Heart left ventricle (tissue), 16 donors: ENCODE measurements at regions not wholly inside any gene's neighbourhood (a gene's known extent, or its start where the extent isn't known, plus 50 kb on each side); places are given as distances from the start of the nearest gene placed in this dataset.

Experiments
- ATAC-seq, 4 donors: fragments of 200-7000 bp; cut with Tn5 transposase; one replicate each; pipeline ENCODE4 v1.9.1; 2020 to 2022; ENCODE audit warnings: moderate library complexity in 4 of 4, mild to moderate bottlenecking in 3 of 4, moderate number of reproducible peaks in 1 of 4
- DNase-seq, 5 donors: peaks; one replicate each; pipeline ENCODE4 v3.0.0-alpha.2; 2020
- H3K27ac ChIP-seq, 12 donors: fragments of 200-600 bp; sonication (generic) in 4 of 12; one replicate each; pipeline versions ENCODE4 v1.5.0 to v1.8.0; 2016 to 2022; ENCODE audit warnings: mild to moderate bottlenecking in 2 of 12
- H3K27me3 ChIP-seq, 9 donors: fragments of 200-600 bp; sonication (generic) in 2 of 9; one replicate each; pipeline versions ENCODE4 v1.5.1 to v1.8.0; 2016 to 2022; ENCODE audit warnings: mild to moderate bottlenecking in 3 of 9
- H3K36me3 ChIP-seq, 9 donors: fragments of 200-600 bp; sonication (generic) in 2 of 9; one replicate each; pipeline versions ENCODE4 v1.5.0 to v1.8.0; 2018 to 2022; ENCODE audit warnings: mild to moderate bottlenecking in 2 of 9
- H3K4me1 ChIP-seq, 12 donors: fragments of 200-600 bp; sonication (generic) in 4 of 12; one replicate each; pipeline versions ENCODE4 v1.5.0 to v1.8.0; 2016 to 2022; ENCODE audit warnings: mild to moderate bottlenecking in 3 of 12
- H3K4me3 ChIP-seq, 12 donors: fragments of 200-600 bp; sonication (generic) in 4 of 12; one replicate each; pipeline versions ENCODE4 v1.5.0 to v1.8.0; 2017 to 2022; ENCODE audit warnings: mild to moderate bottlenecking in 9 of 12, moderate library complexity in 4 of 12
- H3K9me3 ChIP-seq, 12 donors: fragments of 200-600 bp; sonication (generic) in 4 of 12; one replicate each; pipeline versions ENCODE4 v1.5.0 to v1.8.0; 2016 to 2022; ENCODE audit warnings: mild to moderate bottlenecking in 1 of 12
- CTCF ChIP-seq, 12 donors: fragments of 200-600 bp; sonication (generic) in 4 of 12; IDR thresholded peaks; one replicate each; pipeline versions ENCODE4 v1.5.0 to v1.8.0; 2018 to 2022; ENCODE audit warnings: antibody characterized with exemption in 12 of 12, mild to moderate bottlenecking in 5 of 12
- POLR2A ChIP-seq, 2 donors: fragments of 450-650 bp; IDR thresholded peaks; one replicate each; pipeline ENCODE4 v1.6.1; 2017; ENCODE audit warnings: antibody characterized with exemption in 2 of 2, mild to moderate bottlenecking in 2 of 2, moderate library complexity in 2 of 2
- WGBS, 4 donors: extraction: QIAGEN DNeasy Blood & Tissue Kit in 2 of 4; methylation state at CpG; one replicate each; pipeline versions ENCODE4 v1.1.5 to v1.1.7; 2013 to 2018; 5-methylcytosine and 5-hydroxymethylcytosine counted together
- intact Hi-C, 10 donors: fragments of 100-400 bp; cut with DNase I; formaldehyde crosslinking; loops; one replicate each; pipeline versions ENCODE4 v1.11.1 to v1.14.2; 2022
- donor health status: ischemic (EF 13 %, LVEDD 7.1; RV severe dilation, severe dysfunction).
- donor health status: healthy with polysubstance abuse.
- donor health status: DM: no; HTN: yes; CAD: no.
- donor health status: DM: no; HTN: no; CAD: no.
- donor health status: ischemic (EF 25% LVEDD 6.9; RV normal size, moderate dysfunction).
- donor health status: ischemic (EF 25% LVEDD 5.7; RV mildly dilated, moderate dysfunction).
- donor health status: healthy.
- donor health status: DM: yes; HTN: yes; CAD: no.
- donor health status: ischemic (EF 35%, LVEDD 5.7; RV mildly dilated, moderate dysfunction).
- donor health status: nonischemic (EF 11% LVEDD 7.7; RV severe dilation, severe dysfunction).
- donor health status: DM: yes; HTN: yes; CAD: no.
- donor health status: PGD.
- donor health status: ischemic (EF 29% LVEDD 5.4; RV normal size, mild dysfunction).
- donor health status: nonischemic (EF 23%, LVEDD 6.1; RV moderate dilation, normal function).

GRCh38 chr7:41107330-41107937 lies 595.5 kb downstream of the INHBA start:
- Histone ChIP-seq H3K27ac (no peak overlapping the region), H3K36me3 (no peaks in the 10 kb centered on the region), H3K4me3 (no peak overlapping the region), H3K4me1 (no peaks in the 10 kb centered on the region), H3K9me3 (peaks cover 0 to 4% (median 0%) of the 10 kb centered on the region in 12 donors), H3K27me3 (no peaks in the 10 kb centered on the region)
- DNase-seq (no peak), ATAC-seq (no peak)
- intact Hi-C loops: no loop called here
- 76 to 81% (median 79%) methylated on average over 8 of the region's 8 CpGs for WGBS, 4 donors
- no peak for TF ChIP-seq POLR2A (IDR thresholded peaks at IDR 0.05)
- no peak for TF ChIP-seq CTCF (IDR thresholded peaks at IDR 0.05)

DNA sequence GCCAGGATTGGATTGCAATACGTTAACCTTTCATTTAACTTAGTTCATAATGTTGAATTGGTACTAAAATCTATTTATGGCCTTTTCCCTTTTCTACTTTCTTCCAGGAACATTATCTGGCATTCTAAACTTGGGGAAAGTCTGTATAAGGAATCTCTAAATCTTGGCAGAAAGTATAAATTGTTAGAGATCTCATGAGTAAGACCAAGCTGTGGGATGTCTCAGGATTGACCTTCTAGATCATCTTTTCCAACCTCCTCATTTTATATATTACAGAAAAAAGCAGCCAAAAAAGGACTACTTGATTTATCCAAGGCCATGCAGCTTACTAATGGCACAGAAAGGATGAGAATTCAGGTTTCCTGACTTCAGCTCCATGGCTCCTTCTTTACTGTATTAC lies 598.3 kb downstream of the INHBA start:
- intact Hi-C loops: no loop called here
- H3K4me3 ChIP-seq: no peak overlapping the region
- ATAC-seq: no peak
- DNase-seq: no peak
- peaks cover 0 to 7% (median 0%) of the 10 kb centered on the region in 12 donors for H3K9me3 ChIP-seq
- no peak for TF ChIP-seq POLR2A (IDR thresholded peaks at IDR 0.05)
- no peak for TF ChIP-seq CTCF (IDR thresholded peaks at IDR 0.05)
- 59 to 80% (median 72%) methylated on average over 1 of the region's 1 CpG for WGBS, 4 donors
- no peak overlapping the region for H3K27ac ChIP-seq
- H3K36me3 ChIP-seq: no peaks in the 10 kb centered on the region
- H3K4me1 ChIP-seq: no peaks in the 10 kb centered on the region
- H3K27me3 ChIP-seq: no peaks in the 10 kb centered on the region

DNA sequence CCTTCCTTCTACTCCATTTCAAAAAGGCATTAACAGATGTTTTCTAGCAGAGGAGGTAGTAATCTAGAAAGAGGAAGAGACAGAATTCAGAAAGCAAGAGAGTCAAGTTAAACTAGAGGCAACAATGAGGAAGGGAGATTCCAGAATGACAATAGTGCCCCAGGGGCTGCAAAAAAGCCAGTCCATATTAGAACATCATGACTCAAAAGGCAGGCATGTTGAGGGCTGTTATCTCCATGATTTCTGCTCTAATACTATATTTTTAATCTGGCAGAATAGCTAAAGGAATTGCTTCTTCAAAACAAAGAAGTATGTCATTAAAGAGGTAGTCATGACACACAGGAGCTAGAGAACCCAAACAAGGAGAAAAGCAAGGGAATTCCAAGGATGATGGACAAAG lies 599.6 kb downstream of the INHBA start:
- DNase-seq: no peak
- TF ChIP-seq POLR2A (IDR thresholded peaks at IDR 0.05) (no peak), CTCF (IDR thresholded peaks at IDR 0.05) (no peak)
- no peak for ATAC-seq
- H3K36me3 ChIP-seq: no peaks in the 10 kb centered on the region
- intact Hi-C loops: no loop called here
- no peak overlapping the region for H3K27ac ChIP-seq
- H3K9me3 ChIP-seq: peaks cover 0 to 7% (median 0%) of the 10 kb centered on the region in 12 donors
- no peaks in the 10 kb centered on the region for H3K4me1 ChIP-seq
- no peaks in the 10 kb centered on the region for H3K27me3 ChIP-seq
- no peak overlapping the region for H3K4me3 ChIP-seq

DNA sequence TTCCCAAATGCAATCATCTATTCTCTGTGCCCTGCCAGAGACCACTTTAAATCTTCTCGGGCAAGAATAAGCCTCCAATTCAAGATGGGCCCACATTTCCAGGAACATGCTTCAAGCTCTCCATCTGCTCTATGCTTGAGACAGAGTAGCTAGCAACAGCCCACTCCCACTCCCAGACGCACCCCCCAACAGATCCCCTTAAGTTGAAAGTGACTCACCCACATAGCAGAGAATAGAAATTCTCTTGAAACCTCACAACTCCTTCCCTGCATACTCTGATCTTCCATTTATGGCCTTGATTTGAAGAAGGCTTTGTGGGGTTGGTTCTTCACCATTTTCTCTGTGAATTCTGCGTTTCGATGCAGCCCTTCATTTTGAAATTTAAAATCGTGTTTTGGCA lies 604.0 kb downstream of the INHBA start:
- H3K4me3 ChIP-seq: no peak overlapping the region

More for the DNA sequence above, 604.0 kb downstream of the INHBA start:
- Histone ChIP-seq H3K4me1 (no peaks in the 10 kb centered on the region), H3K27me3 (no peaks in the 10 kb centered on the region), H3K9me3 (peaks cover 0 to 7% (median 0%) of the 10 kb centered on the region in 12 donors), H3K27ac (no peak overlapping the region), H3K36me3 (no peaks in the 10 kb centered on the region)
- DNase-seq: no peak
- intact Hi-C loops: no loop called here
- no peak for TF ChIP-seq POLR2A (IDR thresholded peaks at IDR 0.05)
- TF ChIP-seq CTCF (IDR thresholded peaks at IDR 0.05): no peak
- no peak for ATAC-seq
- 87 to 90% (median 88%) methylated on average over 5 of the region's 5 CpGs for WGBS, 4 donors
